WERI-Rb-1 (cell line): ENCODE measurements at regions not wholly inside any gene's neighbourhood (a gene's known extent, or its start where the extent isn't known, plus 50 kb on each side); places are given as distances from the start of the nearest gene placed in this dataset.

Experiments
- DNase-seq: peaks from one replicate; pipeline ENCODE4 v3.0.0-alpha.2; 2020
- H3K27ac ChIP-seq: fragments of 250-450 bp; sonication (Bioruptor Pico); 2 replicates; pipeline ENCODE4 v1.5.1; 2020; ENCODE audit warnings: mild to moderate bottlenecking, moderate library complexity
- H3K27me3 ChIP-seq: fragments of 250-450 bp; sonication (Bioruptor Pico); 2 replicates; pipeline ENCODE4 v1.5.1; 2021; ENCODE audit warnings: mild to moderate bottlenecking, low read depth, moderate library complexity; ENCODE audit not compliant: insufficient read depth, severe bottlenecking
- H3K36me3 ChIP-seq: fragments of 250-450 bp; sonication (Bioruptor Pico); 2 replicates; pipeline ENCODE4 v1.5.1; 2020; ENCODE audit warnings: mild to moderate bottlenecking, moderate library complexity
- H3K4me3 ChIP-seq: 2 replicates; pipeline ENCODE4 v1.5.1; 2011; ENCODE audit warnings: low read depth, mild to moderate bottlenecking, control low read depth, low read length
- H3K9me3 ChIP-seq: fragments of 250-450 bp; sonication (Bioruptor Pico); 2 replicates; pipeline ENCODE4 v1.5.1; 2021; ENCODE audit warnings: mild to moderate bottlenecking, moderate library complexity; ENCODE audit not compliant: severe bottlenecking
- TF ChIP-seq, protein P1 (sequence below): IDR thresholded peaks from 2 replicates; pipeline ENCODE4 v1.5.1; 2011; ENCODE audit warnings: low read depth, mild to moderate bottlenecking, control low read depth, inconsistent platforms, low read length

DNA sequence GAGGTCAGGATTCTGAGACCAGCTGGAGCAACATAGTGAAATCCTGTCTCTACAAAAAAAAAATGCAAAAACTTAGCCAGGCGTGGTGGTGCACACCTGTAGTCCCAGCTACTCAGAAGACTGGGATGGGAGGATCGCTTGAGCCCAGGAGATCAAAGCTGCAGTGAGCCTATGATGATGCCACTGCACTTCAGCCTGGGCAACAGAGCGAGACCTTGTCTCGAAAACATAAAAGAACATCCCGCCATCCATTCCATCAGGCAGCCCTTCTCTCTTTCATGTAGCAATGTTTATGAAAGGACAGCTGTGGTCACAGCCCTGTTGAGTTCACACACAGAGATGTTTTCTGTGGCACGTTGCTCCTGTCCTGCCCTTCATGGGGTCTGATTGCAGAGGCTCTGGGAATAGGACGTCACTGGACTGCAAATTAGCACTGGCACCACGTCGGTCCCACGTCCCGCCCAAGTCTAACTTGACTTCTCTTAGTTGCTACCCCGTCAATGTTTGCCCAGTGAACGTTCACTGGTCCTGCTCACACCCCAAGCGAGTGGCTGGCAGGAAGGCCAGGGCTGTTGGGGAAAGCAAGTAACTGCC lies 64.5 kb upstream of the MYL10 start:
- TF ChIP-seq, protein P1, sequence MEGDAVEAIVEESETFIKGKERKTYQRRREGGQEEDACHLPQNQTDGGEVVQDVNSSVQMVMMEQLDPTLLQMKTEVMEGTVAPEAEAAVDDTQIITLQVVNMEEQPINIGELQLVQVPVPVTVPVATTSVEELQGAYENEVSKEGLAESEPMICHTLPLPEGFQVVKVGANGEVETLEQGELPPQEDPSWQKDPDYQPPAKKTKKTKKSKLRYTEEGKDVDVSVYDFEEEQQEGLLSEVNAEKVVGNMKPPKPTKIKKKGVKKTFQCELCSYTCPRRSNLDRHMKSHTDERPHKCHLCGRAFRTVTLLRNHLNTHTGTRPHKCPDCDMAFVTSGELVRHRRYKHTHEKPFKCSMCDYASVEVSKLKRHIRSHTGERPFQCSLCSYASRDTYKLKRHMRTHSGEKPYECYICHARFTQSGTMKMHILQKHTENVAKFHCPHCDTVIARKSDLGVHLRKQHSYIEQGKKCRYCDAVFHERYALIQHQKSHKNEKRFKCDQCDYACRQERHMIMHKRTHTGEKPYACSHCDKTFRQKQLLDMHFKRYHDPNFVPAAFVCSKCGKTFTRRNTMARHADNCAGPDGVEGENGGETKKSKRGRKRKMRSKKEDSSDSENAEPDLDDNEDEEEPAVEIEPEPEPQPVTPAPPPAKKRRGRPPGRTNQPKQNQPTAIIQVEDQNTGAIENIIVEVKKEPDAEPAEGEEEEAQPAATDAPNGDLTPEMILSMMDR = no peak
- H3K9me3 ChIP-seq = no peaks in the 10 kb centered on the region
- no peaks in the 10 kb centered on the region for H3K27me3 ChIP-seq
- H3K36me3 ChIP-seq = no peaks in the 10 kb centered on the region
- H3K27ac ChIP-seq = no peak overlapping the region
- no peak for DNase-seq
- H3K4me3 ChIP-seq = no peak overlapping the region

DNA sequence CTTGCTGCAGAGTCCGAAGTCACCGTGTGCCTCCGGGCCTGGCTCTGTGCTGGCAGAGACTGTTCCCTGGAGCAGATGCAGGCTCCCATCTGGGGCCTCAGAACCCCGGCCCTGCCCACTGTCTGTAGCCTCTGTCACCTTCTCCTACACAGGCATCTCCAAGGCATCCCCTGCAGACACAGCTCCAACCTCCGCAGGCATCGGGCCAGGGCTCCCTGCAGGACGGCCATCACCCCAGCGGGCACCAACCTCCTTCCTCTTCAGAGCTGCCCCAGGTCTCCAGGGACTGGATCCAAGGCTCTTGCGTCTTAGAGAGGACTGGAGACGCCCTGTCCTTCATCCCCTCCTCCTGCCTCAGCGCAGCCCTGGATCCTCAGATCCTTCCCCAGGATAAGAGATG lies 69.9 kb upstream of the MYL10 start:
- Histone ChIP-seq H3K36me3 (no peaks in the 10 kb centered on the region), H3K27me3 (no peaks in the 10 kb centered on the region), H3K9me3 (no peaks in the 10 kb centered on the region), H3K4me3 (no peak overlapping the region), H3K27ac (no peak overlapping the region)
- TF ChIP-seq, protein P1 = no peak
- no peak for DNase-seq

DNA sequence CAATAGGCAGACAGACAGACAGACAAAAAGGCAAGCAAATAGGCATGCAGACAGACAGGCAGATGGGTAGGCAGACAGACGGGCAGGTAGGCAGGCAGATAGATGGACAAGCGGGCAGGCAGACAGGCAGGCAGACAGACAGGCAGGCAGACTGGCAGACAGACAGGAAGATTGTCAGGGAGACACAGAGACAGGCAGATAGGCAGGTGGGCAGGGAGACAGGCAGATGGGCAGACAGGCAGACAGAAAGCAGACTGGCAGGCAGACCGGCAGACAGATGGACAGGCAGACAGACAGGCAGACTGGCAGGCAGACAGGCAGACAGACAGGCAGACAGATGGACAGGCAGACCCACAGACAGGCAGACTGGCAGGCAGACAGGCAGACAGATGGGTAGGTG lies 70.3 kb upstream of the MYL10 start:
- peak; percentile 20 for DNase-seq
- H3K36me3 ChIP-seq = no peaks in the 10 kb centered on the region
- no peak overlapping the region; the same call in 1 of the 2 replicates for H3K27ac ChIP-seq
- TF ChIP-seq, protein P1 = no peak
- no peak overlapping the region for H3K4me3 ChIP-seq
- no peaks in the 10 kb centered on the region for H3K9me3 ChIP-seq
- no peaks in the 10 kb centered on the region for H3K27me3 ChIP-seq

DNA sequence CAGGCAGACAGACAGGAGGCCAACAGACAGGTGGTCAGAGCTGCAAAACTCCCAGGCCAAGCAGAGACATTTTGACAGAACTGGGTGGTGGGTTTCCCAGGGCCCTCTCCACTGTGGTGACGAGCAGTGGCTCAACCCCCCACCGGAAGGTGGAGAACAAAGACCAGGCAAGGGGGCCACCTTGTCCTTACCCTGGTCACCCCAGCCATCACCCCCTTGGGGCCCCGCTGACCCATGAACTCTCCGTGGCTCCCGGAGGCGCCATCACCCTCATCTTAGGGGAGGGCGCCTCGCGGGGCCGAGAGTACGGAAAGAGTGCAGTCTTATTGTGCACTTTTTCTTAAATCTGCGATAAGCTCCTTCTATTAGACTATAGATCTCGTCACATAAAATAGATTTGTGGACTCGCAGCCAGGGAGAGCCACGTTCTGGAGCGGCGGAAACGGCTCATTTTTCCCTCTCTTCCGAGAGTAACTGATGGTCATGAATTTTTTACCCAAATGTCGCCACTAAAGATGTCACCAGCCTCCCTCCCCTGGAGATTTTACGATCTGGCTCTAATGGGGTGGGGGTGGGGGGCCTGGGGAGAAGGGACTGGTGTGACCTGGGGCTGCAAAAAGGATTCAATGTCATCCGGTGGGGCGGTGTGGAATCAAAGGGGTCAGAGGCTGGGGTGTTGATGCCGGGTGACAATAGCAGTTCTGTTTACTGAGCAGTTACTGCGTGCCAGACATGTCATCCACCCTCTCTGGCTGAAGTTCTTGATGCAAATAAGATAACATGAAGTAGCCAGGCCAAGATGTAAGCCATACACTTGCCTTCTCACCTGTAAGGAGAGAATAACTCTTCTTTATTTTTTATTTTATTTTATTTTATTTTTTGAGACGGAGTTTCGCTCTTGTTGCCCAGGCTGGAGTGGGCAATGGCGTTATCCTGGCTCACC lies 71.1 kb upstream of the MYL10 start:
- H3K4me3 ChIP-seq = no peak overlapping the region
- no peaks in the 10 kb centered on the region for H3K9me3 ChIP-seq
- TF ChIP-seq, protein P1 = no peak
- DNase-seq = no peak
- H3K36me3 ChIP-seq = no peaks in the 10 kb centered on the region
- no peaks in the 10 kb centered on the region for H3K27me3 ChIP-seq
- H3K27ac ChIP-seq = no peak overlapping the region; the same call in 1 of the 2 replicates

DNA sequence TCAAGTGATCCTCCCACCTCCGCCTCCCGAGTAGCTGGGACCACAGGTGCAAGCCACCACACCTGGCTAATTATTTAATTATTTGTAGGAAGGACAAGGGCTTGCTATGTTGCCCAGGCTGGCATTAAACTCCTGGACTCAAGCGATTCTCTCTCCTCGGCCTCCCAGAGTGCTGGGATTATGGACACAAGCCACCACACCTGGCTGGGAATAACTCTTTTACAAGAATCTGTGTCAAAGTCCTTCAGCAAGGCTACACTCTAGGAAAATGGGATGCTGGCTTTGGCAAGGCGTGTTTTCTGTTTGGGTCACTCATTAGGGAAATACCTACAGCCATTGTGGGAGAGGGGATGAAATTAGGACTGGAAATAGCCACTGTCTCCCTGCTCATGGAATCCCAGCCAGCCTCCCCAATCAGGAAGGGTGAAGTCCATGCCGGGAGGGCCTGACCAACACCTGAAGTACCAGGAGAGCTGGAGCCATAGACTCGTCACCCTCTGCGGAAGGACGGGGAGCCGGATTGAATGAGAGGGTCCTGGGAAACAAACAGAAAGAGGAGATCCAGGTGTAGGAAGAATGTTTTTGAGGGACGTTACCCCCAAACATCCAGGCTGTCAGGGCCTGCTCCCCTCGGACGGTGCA lies 72.2 kb upstream of the MYL10 start:
- TF ChIP-seq, protein P1 = no peak
- no peak for DNase-seq
- H3K9me3 ChIP-seq = no peaks in the 10 kb centered on the region
- no peak overlapping the region for H3K4me3 ChIP-seq
- no peaks in the 10 kb centered on the region for H3K27me3 ChIP-seq
- H3K36me3 ChIP-seq = no peaks in the 10 kb centered on the region
- no peak overlapping the region for H3K27ac ChIP-seq
